HUDEP-2 (cell line): ENCODE measurements at regions not wholly inside any gene's neighbourhood (a gene's known extent, or its start where the extent isn't known, plus 50 kb on each side); places are given as distances from the start of the nearest gene placed in this dataset.

Experiments
- DNase-seq, 76 experiments: peaks; one replicate each; lab custom pipeline; 2025; ENCODE audit not compliant: unreplicated experiment in 76 of 76; lab: John Stamatoyannopoulos, UW

DNA sequence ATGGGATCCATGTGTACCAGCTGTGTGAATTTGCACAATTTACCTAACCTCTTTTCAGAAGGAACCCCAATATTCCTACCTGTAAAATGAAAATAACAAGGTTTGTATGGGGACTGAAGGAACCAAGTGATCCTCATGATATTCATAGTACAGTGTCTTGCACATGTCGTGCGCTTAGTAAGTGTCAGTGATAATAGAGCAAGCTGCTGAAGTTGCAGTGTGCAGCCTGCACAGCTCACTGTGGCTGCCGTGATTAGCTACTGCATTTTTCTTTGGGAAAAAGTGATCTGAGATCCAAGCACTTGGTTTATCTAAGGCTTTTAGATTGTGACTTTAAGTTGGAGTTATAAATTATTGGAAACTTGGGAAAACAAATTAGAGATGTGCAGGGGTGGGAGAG is 135.9 kb upstream of the FRY start:
- no peak for DNase-seq

DNA sequence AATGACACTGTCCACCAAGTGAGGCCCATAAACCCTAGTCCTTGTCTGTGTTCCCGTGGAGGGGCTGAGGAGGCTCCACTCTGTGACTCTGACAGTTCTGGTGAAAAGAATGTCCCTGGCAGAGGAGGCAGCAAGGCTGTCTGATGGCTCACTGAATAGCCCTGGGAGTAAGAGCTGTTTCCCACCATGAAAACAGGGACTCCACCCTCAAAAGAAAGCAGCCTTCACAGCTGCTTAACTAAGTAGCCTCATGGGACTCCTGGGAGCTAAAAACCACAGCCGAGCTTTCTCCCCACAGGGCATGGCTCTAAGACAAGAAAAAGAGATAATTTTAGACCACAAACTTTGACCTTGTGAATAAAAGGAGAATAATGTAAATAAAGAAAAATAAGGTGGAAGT is 135.1 kb upstream of the FRY start:
- DNase-seq = peak in 5 of 76 experiments; percentile 3 to 22 (median 19)

DNA sequence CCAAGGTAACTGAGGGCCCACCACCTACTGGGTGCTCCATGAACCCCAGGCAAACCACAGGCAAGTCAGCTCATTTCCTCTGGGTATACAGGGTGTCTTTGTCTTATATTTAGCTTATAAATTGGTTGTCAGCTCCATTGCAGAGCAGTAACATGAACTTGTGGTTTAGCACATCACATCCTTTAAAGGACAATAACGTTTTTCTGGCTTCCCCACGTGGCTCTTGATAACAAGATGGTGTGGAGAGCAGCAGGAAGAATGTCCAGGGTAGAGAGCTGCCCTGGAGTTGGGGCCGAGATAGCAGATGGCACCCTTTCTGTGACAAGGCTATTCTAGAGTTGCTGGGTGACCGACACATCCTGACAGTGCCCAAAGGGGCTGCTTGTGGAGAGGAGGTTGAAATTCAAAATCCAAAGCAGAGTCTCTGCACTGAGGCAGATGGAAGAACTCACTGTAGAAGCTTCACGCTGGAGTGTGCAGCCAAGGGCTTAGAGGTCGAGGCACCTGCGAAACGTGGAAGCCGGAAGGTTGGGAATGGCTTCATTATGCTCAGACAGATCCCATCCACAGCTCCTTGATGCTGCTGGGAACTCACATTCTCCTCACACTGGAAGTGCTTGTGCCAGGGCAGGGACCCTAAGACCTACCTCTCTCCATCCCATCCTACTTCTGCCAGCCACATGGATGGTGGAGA is 133.0 kb upstream of the FRY start:
- no peak for DNase-seq

DNA sequence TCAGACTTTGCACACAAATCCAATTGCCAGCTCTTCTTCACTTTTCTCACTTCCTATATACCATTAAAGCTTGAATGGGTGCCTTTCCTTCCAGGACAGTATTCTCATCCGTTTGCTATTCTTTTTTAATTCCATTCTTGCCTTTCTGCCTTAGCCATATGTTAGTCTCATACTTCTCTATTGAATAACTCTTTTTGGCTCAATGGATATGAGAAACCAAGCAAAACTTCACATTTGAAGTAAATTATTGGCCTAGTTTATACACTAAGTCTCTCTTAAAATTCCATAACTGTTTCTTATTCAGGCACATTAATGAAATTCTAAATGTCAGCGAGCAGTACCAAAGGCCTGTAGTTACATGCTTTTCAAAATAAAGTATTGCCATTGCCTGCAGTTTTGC is 129.6 kb upstream of the FRY start:
- no peak for DNase-seq

DNA sequence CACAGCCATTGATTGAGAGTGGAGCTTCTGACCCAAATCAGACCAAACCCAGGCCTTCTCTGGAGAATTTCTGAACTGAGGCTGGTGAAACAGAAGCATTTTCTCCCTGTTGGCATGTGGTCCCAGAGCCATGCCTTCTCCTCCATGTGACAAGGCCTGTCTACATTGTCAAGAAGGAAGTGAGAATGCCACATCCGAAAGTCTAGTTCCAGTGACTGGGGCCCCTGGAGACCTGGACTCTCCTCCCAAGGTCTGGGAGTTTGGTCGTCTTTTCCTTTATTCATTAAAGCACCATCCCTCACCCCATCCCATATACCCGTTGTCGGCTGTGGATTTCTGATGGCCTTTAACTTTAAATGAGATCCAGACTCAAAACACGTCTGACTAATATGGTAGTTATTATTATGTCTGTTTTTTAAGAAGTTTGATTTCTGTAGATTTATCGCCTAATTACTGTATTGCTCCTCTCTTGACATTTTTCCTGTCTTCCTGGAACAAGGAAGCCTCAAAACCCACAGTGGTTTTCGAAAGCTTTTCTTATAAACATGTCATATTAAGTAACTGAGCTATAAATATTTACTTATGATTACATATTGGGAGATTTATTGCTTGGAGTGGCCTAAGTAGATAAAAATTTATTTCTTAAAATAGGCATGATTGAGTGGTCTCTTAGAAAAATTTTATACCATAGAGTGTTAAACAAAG is 128.3 kb upstream of the FRY start:
- DNase-seq = no peak

DNA sequence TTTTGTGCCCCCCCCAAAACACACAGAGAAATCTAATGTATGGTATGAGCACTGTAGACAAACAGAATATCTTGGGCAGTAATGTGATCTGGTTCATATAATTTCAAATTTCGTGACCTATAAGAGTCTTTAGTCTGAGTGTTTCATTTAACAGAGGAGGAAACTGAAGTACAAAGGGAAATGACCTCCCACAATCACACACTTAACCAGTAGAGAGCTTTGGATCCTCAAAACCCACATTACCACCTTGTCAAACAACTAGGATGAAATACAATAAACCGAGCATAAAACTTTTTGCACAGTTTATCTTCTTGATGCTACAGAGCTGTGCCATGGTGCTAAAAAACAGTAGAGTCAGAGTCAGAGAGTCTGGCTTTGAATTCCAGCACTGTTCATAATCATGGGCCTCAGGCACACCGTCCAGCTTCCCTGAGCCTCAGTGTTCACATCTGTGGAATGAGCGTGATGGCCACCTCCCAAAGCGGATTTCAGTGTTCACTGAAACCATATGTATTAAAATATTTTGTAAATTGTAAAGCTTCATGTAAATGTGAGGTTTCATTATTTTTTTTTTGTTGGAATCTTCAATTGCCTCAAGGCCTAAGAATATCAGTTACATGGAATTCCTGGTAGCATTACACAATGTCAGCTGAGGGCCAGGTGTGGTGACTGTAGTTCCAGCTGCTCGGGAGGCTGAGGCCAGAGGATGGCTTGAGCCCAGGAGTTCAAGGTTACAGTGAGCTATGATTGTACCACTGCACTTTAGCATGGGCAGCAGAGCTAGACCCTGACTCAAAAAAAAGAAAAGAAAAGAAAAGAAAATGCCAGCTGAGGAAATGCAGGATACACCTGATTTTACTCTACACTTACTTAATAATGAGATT is 126.4 kb upstream of the FRY start:
- DNase-seq = no peak

DNA sequence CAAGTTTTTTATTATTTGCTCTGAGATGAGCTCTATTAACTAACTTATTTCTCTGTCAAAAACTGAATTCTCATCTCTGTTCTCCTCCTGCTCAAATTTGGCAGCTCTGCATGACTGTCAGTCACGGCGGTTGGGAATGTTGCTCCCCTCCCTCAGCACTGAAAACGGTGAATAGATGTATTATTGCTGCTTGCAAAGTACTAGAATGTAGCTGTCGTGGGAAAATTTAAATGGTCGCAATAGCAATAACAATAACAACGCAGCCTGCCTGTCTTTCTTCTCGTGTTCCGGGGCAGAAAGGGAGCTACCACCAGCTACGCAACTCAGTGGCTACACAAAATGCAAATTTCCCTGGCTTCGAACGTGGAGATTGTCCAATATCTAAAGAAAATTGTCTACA is 125.6 kb upstream of the FRY start:
- no peak for DNase-seq

DNA sequence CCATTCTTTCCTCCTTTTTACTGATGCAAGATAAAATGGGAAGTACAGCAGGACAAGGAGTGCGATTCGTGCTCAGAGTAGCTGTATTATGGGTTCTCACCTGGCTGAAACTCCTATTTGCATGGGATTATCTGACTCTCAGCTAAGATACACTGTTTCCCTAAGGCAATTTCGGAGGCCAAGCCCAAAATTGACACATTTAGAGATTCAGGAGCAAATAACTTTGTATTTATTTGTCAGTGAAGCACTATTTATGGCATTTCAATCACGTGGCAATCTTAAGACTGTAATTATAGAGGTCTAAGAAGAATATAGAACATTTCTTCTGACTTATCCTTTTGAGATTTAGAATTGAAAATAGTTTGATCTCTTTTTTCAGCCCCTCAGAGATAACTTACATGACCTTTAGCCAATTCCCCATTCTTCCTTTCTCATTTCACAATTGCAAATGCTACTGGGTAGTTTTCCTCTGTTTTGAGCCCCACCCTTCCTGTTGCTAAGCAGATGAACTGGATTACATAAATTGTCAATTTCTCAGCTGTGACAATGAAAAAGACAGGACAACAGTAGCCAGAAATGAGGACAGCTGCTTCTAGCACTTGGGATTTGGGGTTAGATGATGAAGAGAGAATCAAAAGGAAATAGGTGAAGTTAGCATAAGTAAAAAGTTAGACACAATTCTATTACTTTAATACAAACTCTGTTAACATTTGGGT is 122.7 kb upstream of the FRY start:
- peak in 1 of 76 experiments; percentile 12 for DNase-seq

DNA sequence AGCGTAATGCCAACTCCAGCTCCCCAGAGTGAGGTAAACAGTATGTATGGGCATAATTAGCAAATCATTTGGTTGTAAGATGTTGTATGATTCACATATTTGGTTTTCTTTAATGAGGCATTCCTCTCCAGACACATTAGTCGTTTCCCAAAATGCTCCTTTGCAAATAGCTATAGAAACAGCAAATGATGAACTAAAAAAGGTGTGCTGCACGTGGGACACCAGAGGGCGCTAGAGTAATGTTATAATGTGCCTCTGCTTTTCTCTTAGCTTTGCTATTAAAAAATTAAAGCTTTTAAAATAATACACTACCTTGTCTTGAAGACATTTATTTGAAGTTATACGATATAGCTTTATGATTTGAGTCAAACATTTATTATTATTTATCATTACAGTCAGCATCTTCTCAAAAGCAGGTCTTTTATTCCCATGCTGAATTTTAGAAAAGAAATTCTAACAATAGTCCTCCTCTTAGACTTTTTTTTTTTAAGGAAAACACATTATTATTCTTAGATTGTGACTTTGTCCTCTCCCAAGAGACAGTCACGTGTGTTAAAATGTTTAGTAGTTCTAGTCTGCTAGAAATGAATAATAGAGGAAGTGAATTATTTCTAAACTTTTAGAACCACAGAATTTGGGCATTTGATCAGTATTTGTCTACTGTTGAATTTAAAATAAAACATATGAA is 121.6 kb upstream of the FRY start:
- DNase-seq = peak in 38 of 76 experiments; percentile 1 to 63 (median 22)

DNA sequence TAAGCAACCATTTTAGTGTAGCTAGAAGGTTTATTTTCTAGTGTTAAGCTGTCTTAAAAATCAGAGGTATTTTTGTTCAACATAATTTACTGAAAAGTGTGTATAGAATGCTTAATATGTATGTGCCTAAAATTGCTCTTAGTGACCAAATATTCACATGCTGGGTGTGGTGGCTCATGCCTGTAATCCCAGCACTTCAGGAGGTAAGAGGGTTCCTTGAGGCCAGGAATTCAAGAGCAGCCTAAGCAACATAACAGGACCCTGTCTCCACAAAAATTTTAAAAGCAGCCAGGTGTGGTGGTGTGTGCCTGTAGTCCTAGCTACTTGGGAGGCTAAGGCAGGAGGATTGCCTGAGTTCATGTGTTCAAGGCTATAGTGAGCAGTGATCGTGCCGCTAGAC is 120.9 kb upstream of the FRY start:
- no peak for DNase-seq

DNA sequence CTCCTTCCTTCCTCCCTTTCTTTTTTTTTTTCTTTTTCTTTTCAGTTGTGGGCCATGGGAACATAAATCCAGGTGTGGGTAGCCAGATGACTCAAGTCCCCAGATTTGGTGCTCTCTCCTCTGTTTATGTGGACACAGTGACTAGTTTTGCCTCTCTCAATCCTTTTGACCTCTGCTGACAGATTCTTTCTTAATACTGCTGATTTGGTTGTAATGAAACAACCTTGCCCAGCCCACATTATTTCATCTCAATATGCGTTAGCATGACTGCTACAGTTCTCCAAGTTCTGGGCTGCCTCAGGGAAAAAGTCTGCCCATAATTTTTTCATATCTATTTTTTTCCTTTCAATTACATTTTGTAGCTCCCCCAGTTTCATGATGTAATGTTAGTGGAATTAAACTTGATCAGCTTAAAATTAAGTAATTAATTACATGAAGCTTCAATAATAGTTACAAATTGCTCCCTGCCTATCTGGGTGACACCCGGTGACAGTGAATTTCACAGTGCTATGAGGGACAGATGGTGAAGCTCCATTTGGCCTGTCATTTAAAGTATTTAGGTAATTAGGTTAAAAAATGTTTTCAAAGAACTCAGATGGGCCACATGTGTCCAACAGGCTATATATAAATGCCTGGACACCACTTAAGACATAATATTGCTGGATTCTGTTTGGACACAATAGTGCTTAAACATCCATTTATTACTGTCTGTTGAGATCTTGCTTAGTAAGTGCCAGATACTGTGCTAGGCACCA is 118.8 kb upstream of the FRY start:
- DNase-seq = no peak

DNA sequence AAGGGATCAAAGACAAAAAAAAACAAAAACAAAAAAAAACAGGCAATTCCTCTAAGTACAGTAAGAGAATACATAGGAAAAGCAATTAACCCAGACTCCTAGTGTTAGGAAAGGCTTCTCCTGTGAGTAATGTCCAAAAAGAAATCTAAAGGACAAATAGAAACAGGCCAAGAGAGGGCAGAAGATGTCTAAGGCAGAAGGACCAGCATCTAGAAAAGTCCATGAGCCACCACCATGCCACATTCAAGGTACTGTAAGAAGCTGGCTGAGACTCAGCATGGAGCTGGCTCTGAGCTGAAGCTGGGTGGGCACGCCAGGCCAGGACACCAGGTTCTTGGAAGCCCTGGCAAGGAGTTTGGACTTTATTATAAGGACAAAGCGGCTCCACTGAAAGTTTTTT is 118.1 kb upstream of the FRY start:
- DNase-seq = peak in 1 of 76 experiments; percentile 8

DNA sequence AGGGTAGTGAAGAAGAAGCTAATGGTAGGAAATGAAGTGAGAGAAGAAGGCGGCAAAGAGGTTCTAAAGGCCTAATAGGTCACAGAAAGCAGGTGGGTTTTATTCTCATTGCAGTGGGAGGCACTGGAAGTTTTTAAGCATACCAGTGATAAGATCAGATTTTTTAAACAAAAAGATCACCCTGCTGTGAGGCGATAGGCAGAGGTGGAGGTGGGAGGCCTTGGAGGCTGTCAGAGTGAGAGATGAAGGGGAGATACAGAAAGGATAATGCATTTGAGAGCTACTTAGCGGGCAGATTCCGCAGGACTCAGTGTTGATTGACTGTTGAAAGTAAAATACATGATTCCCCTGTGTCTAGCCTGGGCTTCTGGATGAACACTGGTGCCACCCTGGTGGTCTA is 116.7 kb upstream of the FRY start:
- no peak for DNase-seq

DNA sequence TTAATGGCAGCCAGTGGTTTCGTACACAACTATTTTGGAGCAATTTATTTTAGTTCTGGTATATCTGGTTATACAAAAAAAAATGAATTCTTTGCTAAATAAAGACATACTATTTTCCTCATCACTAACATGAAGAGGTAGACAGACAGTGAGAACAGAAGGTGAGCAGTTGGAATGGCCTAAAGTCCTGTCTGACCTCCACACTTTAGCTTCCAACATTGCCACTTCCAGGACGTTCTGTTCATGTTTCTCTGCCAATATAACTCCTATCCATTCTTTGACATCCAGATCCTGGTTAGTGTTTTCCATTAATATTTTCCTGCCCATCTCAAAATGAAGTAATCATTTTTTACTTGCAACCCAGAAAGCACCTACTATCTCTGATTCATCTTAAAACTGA is 112.9 kb upstream of the FRY start:
- no peak for DNase-seq

DNA sequence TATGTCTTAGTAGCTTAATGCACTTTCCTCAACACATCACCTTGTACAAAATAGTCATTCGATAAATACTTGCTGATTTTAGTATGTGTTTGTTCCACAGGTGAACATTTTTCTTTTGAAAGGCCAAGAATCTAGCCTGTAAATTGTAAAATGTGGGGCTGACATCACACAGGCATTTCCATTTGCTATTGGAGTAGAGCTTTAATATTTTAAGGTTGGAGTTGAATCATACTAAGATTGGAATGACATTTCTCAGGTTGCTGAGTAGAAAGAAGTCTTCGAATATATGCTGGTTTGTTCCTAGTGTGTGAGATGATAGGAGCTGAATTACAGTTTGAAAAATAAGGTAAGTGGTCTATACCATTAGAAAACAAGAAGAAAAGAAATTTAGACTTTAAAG is 112.3 kb upstream of the FRY start:
- no peak for DNase-seq

DNA sequence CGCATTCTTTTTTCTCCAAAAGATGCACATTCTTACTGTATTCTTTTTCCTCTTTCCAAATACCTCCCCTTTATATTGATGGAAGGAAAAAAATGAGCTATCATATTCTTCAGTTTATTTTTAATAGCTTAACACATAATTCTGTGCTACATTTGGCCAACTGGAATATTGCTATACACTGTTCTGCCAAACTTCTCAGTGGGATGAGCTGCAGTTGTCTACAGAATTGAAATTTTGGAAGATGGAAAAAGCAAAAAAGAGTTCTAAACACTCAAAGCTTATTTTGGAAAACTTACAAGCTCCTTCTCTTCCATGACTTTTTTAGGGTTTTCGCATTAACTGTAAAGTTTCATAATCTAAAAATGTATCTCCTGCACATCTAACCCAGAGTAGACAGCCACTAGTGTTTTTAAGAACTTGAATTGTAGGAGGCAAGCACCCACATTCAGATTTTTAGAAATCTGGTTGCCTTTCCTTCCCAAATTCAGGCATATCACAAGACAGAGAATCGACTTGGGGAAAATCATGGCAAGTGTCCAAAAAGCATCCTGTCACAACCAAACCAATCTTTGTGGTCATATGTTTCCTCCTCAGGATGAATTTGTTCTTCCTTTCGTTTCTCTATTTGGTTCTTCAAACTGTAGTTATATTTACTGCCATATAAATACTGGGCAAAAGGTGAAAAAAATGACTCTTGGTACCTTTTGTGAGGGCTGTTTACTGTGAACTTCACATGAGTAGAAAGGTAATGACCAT is 111.4 kb upstream of the FRY start:
- DNase-seq = no peak

DNA sequence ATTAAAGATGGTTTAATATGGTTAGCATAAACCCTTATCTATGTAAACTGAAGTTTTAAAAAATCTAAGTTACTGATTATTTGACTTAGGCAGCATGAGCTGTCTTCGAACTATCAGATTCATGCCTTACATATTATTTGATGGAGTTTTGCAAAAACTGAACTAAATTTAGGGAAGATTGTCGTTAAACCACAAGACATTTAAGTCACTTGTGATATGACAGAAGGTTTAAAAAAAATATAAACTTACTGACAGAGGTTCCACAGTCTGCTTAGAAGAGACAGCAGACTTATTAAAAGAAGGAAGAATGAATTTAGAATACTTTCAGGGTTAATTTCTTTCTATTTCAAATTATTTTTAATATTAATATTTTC is 110.9 kb upstream of the FRY start:
- DNase-seq = no peak

DNA sequence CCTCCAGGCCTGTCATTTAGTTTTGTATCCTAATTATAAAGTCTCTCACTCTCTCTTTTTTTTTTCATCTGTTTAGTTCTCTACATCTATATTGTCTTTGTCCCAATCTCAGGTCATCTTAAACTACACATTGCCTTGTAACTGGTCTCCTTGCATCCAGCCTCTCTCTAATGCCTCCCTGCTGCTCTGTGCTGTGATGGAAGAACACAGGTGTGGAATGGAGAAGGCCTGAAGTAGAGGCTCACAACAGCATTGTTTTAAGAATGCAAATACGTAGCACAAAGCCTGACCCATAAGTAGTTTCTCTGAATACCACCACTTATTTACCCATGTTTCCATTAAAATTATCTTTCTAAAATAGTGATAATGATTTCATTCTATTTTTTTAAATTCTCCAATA is 108.8 kb upstream of the FRY start:
- DNase-seq = no peak

DNA sequence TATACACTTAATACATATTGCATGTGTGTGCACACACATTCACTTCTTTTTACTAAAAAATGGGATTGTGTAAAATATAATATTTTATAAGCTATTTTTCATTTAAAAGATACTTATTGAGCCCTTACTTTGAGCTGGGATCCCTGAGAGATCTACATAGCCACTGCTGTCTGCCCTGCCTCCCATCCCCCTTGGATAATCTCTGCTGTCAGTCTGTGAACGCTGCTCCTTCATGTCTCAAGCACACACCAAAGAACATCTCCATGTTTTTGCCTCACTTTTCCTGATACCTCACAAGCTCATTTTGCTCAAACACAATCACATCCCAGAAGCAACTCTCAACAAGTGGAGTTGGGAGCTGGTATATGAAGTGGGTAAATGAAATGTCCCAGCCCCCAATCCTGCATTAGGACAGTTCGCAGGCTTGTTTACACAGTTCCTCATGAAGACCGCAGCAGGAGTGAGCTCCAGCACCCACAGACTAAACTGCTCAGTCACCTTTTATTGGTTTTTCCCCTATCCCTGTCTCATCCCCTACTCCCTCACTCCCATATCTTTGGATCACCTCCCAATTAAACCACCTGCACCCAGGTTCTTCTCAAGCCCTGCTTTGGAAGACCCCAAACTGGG is 108.3 kb upstream of the FRY start:
- DNase-seq = no peak
